DMS53 (cell line): ENCODE measurements at regions not wholly inside any gene's neighbourhood (a gene's known extent, or its start where the extent isn't known, plus 50 kb on each side); places are given as distances from the start of the nearest gene placed in this dataset.

Experiments
- DNase-seq: peaks from one replicate; lab custom pipeline; 2025; lab: John Stamatoyannopoulos, UW

GRCh38 chr6:9610620-9611415 lies 804.1 kb downstream of the TFAP2A start:
- no peak for DNase-seq

GRCh38 chr6:9606435-9607134 lies 808.3 kb downstream of the TFAP2A start:
- no peak for DNase-seq

GRCh38 chr6:9594746-9595145 lies 820.1 kb downstream of the TFAP2A start:
- DNase-seq = no peak

- no peak for DNase-seq
These were observed 821.3 kb downstream of the TFAP2A start for GRCh38 chr6:9593554-9593953.

GRCh38 chr6:9583753-9584352 lies 831.0 kb downstream of the TFAP2A start:
- DNase-seq = no peak

- no peak for DNase-seq
These were observed 833.7 kb downstream of the TFAP2A start for GRCh38 chr6:9581155-9581554.

- DNase-seq = no peak
These were observed 838.4 kb downstream of the TFAP2A start for GRCh38 chr6:9576521-9576920.

- DNase-seq = no peak
These were observed 848.8 kb downstream of the TFAP2A start for GRCh38 chr6:9566096-9566495.

- DNase-seq = no peak
These were observed 850.9 kb downstream of the TFAP2A start for GRCh38 chr6:9564021-9564420.

GRCh38 chr6:9563568-9563967 lies 851.3 kb downstream of the TFAP2A start:
- DNase-seq = no peak

GRCh38 chr6:9554806-9555205 lies 860.1 kb downstream of the TFAP2A start:
- no peak for DNase-seq

- DNase-seq = no peak
These were observed 860.6 kb downstream of the TFAP2A start for GRCh38 chr6:9554323-9554722.

GRCh38 chr6:9553002-9553401 lies 861.9 kb downstream of the TFAP2A start:
- no peak for DNase-seq

GRCh38 chr6:9543649-9544048 lies 871.2 kb downstream of the TFAP2A start:
- DNase-seq = no peak

- DNase-seq = peak; percentile 68
These were observed 874.2 kb downstream of the TFAP2A start for GRCh38 chr6:9540534-9541126.

GRCh38 chr6:9540126-9540525 lies 874.7 kb downstream of the TFAP2A start:
- DNase-seq = no peak

GRCh38 chr6:9539231-9539755 lies 875.6 kb downstream of the TFAP2A start:
- DNase-seq = peak; percentile 34

GRCh38 chr6:9537381-9537780 lies 877.5 kb downstream of the TFAP2A start:
- no peak for DNase-seq

- no peak for DNase-seq
These were observed 879.8 kb downstream of the TFAP2A start for GRCh38 chr6:9535106-9535505.

- DNase-seq = peak; percentile 14
These were observed 882.0 kb downstream of the TFAP2A start for GRCh38 chr6:9532621-9533557.

GRCh38 chr6:9527679-9528286 lies 887.1 kb downstream of the TFAP2A start:
- no peak for DNase-seq
